ENCODE measurements at regions not wholly inside any gene's neighbourhood (a gene's known extent, or its start where the extent isn't known, plus 50 kb on each side); places are given as distances from the start of the nearest gene placed in this dataset.

GRCh38 chr5:158494541-158494940 is 605.2 kb downstream of the EBF1 start:
- TF ChIP-seq CTCF (IDR thresholded peaks at IDR 0.05) (no peak), EP300 (IDR thresholded peaks at IDR 0.05) (no peak), POLR2A (IDR thresholded peaks at IDR 0.05; ENCODE audit: low read depth) (no peak)

Measured in esophagus muscularis mucosa (tissue), 4 donors.